ENCODE measurements at regions not wholly inside any gene's neighbourhood (a gene's known extent, or its start where the extent isn't known, plus 50 kb on each side); places are given as distances from the start of the nearest gene placed in this dataset.

GRCh38 chr14:100010679-100011078 lies 54.5 kb upstream of the EVL start:
- H3K4me3 Mint-ChIP-seq, result no peak overlapping the region
- TF ChIP-seq, protein P1, sequence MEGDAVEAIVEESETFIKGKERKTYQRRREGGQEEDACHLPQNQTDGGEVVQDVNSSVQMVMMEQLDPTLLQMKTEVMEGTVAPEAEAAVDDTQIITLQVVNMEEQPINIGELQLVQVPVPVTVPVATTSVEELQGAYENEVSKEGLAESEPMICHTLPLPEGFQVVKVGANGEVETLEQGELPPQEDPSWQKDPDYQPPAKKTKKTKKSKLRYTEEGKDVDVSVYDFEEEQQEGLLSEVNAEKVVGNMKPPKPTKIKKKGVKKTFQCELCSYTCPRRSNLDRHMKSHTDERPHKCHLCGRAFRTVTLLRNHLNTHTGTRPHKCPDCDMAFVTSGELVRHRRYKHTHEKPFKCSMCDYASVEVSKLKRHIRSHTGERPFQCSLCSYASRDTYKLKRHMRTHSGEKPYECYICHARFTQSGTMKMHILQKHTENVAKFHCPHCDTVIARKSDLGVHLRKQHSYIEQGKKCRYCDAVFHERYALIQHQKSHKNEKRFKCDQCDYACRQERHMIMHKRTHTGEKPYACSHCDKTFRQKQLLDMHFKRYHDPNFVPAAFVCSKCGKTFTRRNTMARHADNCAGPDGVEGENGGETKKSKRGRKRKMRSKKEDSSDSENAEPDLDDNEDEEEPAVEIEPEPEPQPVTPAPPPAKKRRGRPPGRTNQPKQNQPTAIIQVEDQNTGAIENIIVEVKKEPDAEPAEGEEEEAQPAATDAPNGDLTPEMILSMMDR (IDR thresholded peaks at IDR 0.05; ENCODE audit: unreplicated experiment), result no peak
- no peak for DNase-seq (ENCODE audit: low spot score in 2 of 2, unreplicated experiment in 2 of 2)
- H3K36me3 Mint-ChIP-seq, result peaks cover 16% of the 10 kb centered on the region
- H3K27me3 Mint-ChIP-seq (ENCODE audit: low read depth), result no peaks in the 10 kb centered on the region
- H3K27ac Mint-ChIP-seq, result peak overlapping the region; percentile 77
- peaks cover 11% of the 10 kb centered on the region for H3K9me3 Mint-ChIP-seq
- peaks cover 64% of the 10 kb centered on the region for H3K4me1 Mint-ChIP-seq

- DNase-seq (ENCODE audit: low spot score in 2 of 2, unreplicated experiment in 2 of 2), result no peak
- H3K9me3 Mint-ChIP-seq, result peaks cover 11% of the 10 kb centered on the region
- H3K27ac Mint-ChIP-seq, result peak overlapping the region; percentile 77
- TF ChIP-seq, protein P1 (IDR thresholded peaks at IDR 0.05; ENCODE audit: unreplicated experiment), result no peak
- no peak overlapping the region for H3K4me3 Mint-ChIP-seq
- H3K4me1 Mint-ChIP-seq, result peaks cover 63% of the 10 kb centered on the region
- H3K36me3 Mint-ChIP-seq, result peaks cover 13% of the 10 kb centered on the region
- no peaks in the 10 kb centered on the region for H3K27me3 Mint-ChIP-seq (ENCODE audit: low read depth)
Observed at GRCh38 chr14:100011628-100012325, 53.4 kb upstream of the EVL start.

GRCh38 chr14:100012478-100013327 lies 52.5 kb upstream of the EVL start:
- H3K4me1 Mint-ChIP-seq, result peaks cover 62% of the 10 kb centered on the region
- H3K4me3 Mint-ChIP-seq, result no peak overlapping the region
- TF ChIP-seq, protein P1 (IDR thresholded peaks at IDR 0.05; ENCODE audit: unreplicated experiment), result no peak
- DNase-seq (ENCODE audit: low spot score in 2 of 2, unreplicated experiment in 2 of 2), result no peak
- H3K36me3 Mint-ChIP-seq, result peaks cover 13% of the 10 kb centered on the region
- peaks cover 11% of the 10 kb centered on the region for H3K9me3 Mint-ChIP-seq
- peak overlapping the region; percentile 77 for H3K27ac Mint-ChIP-seq
- no peaks in the 10 kb centered on the region for H3K27me3 Mint-ChIP-seq (ENCODE audit: low read depth)

GRCh38 chr14:100015251-100015655 lies 50.0 kb upstream of the EVL start:
- DNase-seq (ENCODE audit: low spot score in 2 of 2, unreplicated experiment in 2 of 2), result no peak
- Mint-ChIP-seq H3K36me3 (peaks cover 13% of the 10 kb centered on the region), H3K4me3 (no peak overlapping the region), H3K27me3 (ENCODE audit: low read depth) (no peaks in the 10 kb centered on the region), H3K4me1 (peaks cover 68% of the 10 kb centered on the region), H3K27ac (no peak overlapping the region), H3K9me3 (peaks cover 11% of the 10 kb centered on the region)
- TF ChIP-seq, protein P1 (IDR thresholded peaks at IDR 0.05; ENCODE audit: unreplicated experiment), result no peak

Data from mesothelial cell of epicardium (in vitro differentiated cells).